ENCODE measurements at regions not wholly inside any gene's neighbourhood (a gene's known extent, or its start where the extent isn't known, plus 50 kb on each side); places are given as distances from the start of the nearest gene placed in this dataset.

- Histone ChIP-seq H3K4me3 (ENCODE audit: low read depth, low read length) (no peak overlapping the region), H3K36me3 (ENCODE audit: control insufficient read depth, insufficient read depth, low read length) (no peaks in the 10 kb centered on the region), H3K27me3 (ENCODE audit: control insufficient read depth, insufficient read depth, low read length) (peaks cover 4% of the 10 kb centered on the region)
- no peak for DNase-seq (ENCODE audit: low read depth)
- no peak for FAIRE-seq
- TF ChIP-seq CTCF (IDR thresholded peaks at IDR 0.05; ENCODE audit: insufficient read depth, low read length, severe bottlenecking), result no peak
Observed at GRCh38 chr20:60240986-60241385, 282.8 kb downstream of the CDH26 start.

GRCh38 chr20:60242836-60243505, 284.7 kb downstream of the CDH26 start:
- FAIRE-seq (no peak), DNase-seq (ENCODE audit: low read depth) (peak; percentile 37)
- peaks cover 4% of the 10 kb centered on the region for H3K27me3 ChIP-seq (ENCODE audit: control insufficient read depth, insufficient read depth, low read length)
- H3K4me3 ChIP-seq (ENCODE audit: low read depth, low read length), result no peak overlapping the region
- no peak for TF ChIP-seq CTCF (IDR thresholded peaks at IDR 0.05; ENCODE audit: insufficient read depth, low read length, severe bottlenecking)
- H3K36me3 ChIP-seq (ENCODE audit: control insufficient read depth, insufficient read depth, low read length), result no peaks in the 10 kb centered on the region

- no peak overlapping the region for H3K4me3 ChIP-seq (ENCODE audit: low read depth, low read length)
- no peaks in the 10 kb centered on the region for H3K36me3 ChIP-seq (ENCODE audit: control insufficient read depth, insufficient read depth, low read length)
- peaks cover 2% of the 10 kb centered on the region for H3K27me3 ChIP-seq (ENCODE audit: control insufficient read depth, insufficient read depth, low read length)
- no peak for TF ChIP-seq CTCF (IDR thresholded peaks at IDR 0.05; ENCODE audit: insufficient read depth, low read length, severe bottlenecking)
- DNase-seq (ENCODE audit: low read depth) (no peak), FAIRE-seq (no peak)
Observed at GRCh38 chr20:60244373-60245146, 286.3 kb downstream of the CDH26 start.

GRCh38 chr20:60246751-60247150, 288.5 kb downstream of the CDH26 start:
- H3K27me3 ChIP-seq (ENCODE audit: control insufficient read depth, insufficient read depth, low read length), result peaks cover 2% of the 10 kb centered on the region
- DNase-seq (ENCODE audit: low read depth), result no peak
- FAIRE-seq, result no peak
- H3K36me3 ChIP-seq (ENCODE audit: control insufficient read depth, insufficient read depth, low read length), result no peaks in the 10 kb centered on the region
- H3K4me3 ChIP-seq (ENCODE audit: low read depth, low read length), result no peak overlapping the region
- TF ChIP-seq CTCF (IDR thresholded peaks at IDR 0.05; ENCODE audit: insufficient read depth, low read length, severe bottlenecking), result no peak

- peak; percentile 99 for FAIRE-seq
- no peak for TF ChIP-seq CTCF (IDR thresholded peaks at IDR 0.05; ENCODE audit: insufficient read depth, low read length, severe bottlenecking)
- peak; percentile 96 for DNase-seq (ENCODE audit: low read depth)
- peaks cover 4% of the 10 kb centered on the region for H3K27me3 ChIP-seq (ENCODE audit: control insufficient read depth, insufficient read depth, low read length)
- no peak overlapping the region for H3K4me3 ChIP-seq (ENCODE audit: low read depth, low read length)
- H3K36me3 ChIP-seq (ENCODE audit: control insufficient read depth, insufficient read depth, low read length), result no peaks in the 10 kb centered on the region
Observed at GRCh38 chr20:60249436-60249835, 291.2 kb downstream of the CDH26 start.
